GM19035 (cell line): ENCODE measurements at regions not wholly inside any gene's neighbourhood (a gene's known extent, or its start where the extent isn't known, plus 50 kb on each side); places are given as distances from the start of the nearest gene placed in this dataset.
"Not testable (repeated sequence)": the region's sequence is repeated elsewhere in the genome, so short reads cannot be mapped to it uniquely, and the experiment has no call there.

ENCODE experiments used
- ATAC-seq: cut with Tn5 transposase; IDR thresholded peaks from one replicate; pipeline ENCODE4 v1.9.1; 2021; ENCODE audit not compliant: unreplicated experiment

- no peak for ATAC-seq
These were observed 83.4 kb upstream of the KCNK12 start for GRCh38 chr2:47653902-47654789.

DNA sequence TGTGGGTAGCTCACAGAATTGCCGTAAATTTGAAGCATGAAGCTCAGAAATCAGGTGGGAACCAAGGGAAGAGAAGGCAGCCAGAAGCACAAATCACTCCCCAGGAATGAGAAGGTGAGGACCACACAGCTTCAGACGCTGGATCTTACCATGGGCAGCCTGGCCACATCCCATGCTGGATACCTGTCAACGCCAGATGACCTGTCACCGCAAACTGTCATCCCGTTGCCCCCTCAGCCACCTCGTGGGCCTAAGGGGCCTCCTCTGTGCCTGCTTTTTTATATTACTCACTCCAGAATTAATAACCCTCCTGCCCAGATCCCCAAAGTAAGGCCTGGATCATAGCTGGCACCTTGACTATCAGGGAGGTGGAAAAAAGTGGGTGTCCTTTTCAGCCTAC, 82.3 kb upstream of the KCNK12 start:
- no peak for ATAC-seq

GRCh38 chr2:47652061-47652690, 81.4 kb upstream of the KCNK12 start:
- no peak for ATAC-seq

GRCh38 chr2:47651296-47651695, 80.5 kb upstream of the KCNK12 start:
- no peak for ATAC-seq

DNA sequence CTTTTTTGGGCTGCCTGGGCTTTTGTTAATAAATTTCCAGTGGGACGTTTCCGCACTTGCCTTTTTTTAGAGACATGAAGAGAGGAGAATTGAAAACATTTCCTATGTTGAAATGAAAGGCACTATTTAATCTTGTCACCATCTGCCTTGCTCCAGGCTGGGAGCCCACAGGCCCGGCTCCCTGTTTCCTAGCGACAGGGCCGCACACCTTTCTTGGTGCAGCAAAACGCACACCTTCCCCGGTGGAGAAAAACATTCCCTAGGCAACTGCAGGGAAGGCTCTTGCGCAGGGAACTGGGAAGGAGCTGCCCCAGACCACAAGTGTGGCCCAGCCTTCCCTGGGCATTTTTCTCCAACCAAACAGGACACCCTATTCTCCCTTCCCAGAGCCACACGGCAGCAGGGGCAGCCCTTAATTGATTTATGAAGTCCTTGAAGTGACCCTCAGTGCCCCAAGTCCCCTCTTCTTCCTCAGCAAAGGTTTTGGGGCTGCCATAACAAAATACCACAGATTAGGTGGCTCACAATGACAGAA, 79.3 kb upstream of the KCNK12 start:
- ATAC-seq = no peak

GRCh38 chr2:47645246-47645645, 74.5 kb upstream of the KCNK12 start:
- no peak for ATAC-seq

DNA sequence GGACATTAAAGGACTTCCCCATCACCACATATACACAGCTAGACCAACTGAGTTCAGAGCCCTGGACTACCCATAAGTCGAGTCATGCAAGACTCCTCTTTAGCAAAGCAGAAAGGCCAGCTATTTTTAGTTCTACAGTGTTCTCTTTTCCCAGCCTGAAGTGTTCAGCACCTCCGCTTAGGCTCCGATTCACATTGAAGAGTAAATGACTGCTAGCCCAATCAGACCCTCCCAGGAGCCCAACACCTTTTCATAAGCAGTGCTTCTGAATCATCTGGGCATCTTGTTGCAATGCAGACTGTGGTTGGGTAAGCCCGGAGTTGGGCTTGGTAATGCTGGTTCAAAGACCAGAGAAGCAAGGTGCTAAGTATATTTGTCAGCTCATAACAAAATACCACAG, 73.6 kb upstream of the KCNK12 start:
- ATAC-seq = no peak

DNA sequence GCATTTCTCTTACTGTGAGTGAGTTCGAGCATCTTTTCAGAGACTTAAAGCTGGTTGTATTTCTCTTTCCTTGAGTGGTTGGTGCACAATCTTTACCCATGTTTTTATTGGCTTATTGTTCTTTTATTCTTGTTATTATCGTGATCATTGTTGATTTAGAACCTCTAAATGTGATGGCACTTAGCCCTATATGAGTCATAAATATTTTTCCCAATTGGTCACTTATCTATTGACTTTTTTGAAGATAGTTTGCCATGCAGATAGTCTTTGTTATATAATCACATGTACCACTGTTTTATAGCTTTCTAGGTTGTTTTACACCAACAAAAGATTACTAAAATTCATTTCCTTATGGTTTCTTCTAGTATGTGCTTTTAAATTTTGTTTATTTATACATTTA, 70.6 kb upstream of the KCNK12 start:
- ATAC-seq = no peak

- ATAC-seq = no peak
These were observed 69.6 kb upstream of the KCNK12 start for GRCh38 chr2:47640356-47640755.

GRCh38 chr2:47639467-47639866, 68.7 kb upstream of the KCNK12 start:
- no peak for ATAC-seq

DNA sequence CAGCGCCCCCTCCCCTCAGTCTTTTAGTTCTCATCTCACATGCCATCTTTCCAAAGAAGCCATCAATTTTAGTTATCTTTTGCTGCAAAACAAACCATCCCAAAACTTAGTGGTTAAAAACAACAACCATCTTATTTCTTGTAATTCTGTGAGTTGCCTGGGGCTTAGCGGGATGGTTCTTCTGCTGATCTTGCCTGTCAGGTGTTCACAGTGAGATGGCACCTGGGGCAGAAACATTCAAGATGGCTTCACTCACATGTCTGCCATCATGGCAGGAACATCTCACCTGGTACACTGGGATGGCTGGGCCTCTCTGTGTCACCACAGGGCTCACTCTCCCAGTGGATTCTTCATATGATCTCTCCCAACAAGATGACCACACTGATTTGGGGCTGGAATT, 67.6 kb upstream of the KCNK12 start:
- ATAC-seq = no peak

DNA sequence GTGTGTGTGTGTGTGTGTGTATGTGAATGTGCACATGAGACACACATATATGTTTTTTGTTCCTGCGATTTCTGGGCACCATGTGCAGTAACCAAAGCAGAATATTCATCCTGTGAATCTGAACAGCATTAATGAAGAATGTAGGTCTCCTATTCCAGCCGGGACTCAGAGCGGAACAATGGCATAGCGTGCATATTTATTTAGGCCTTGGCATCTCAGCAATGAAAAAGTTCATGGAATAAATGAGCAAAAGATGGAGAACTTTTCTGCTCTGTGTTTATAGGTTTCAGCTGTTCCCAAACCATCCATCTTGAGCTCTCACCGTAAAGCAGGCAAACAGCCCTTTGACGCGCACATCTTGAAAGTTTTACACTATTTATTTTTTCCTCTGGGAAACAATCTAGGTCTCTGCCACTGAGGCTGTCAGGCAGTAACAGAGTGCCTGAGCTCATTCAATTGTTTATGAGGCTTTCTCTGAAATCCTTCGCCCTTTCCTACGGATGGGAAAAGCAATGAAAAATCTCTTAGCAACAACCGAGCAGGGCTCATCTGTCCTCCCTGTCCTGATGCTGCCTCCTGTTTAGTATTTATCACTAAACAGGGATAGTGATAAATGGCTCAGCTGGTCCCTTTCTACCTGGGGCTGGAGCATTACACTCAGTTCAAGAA, 65.9 kb upstream of the KCNK12 start:
- ATAC-seq = no peak

DNA sequence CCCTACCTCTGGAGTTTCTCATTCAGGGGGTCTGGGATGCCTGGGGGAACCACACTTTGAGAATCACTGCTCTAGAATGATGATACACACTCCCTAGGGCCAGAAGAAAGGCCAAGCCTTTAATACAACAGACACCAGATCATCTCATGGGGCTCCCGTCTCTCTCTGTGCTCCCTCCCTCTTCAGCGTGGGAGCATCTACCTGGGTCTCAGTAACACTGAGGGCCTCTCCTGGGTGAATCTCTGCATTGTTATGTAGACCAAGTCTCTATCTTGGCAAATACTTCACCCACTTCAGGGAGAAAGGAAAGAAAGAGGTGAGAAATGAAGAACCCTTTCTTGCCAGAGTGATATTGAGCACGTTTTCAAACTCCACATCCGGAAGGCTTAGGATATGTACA, 65.4 kb upstream of the KCNK12 start:
- ATAC-seq = no peak

DNA sequence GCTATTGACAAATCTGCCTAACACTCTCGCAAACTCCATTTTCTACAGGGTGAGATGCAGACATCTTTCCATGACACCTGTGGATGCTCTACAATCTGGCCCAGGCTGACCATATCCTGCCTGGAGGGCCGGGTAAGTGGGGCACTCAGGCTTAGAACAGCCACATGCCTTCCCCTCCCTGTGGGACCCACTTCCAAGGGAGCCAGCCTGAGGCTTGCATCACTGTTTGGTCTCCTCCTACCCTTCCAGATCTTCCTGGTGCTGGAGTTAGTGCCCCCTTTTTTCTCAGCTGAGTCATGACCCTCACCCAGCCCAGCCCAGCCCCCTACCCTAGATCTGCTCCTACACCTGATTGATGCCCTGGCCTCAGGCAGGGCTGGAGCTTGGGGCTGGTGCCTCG, 62.0 kb upstream of the KCNK12 start:
- no peak for ATAC-seq

DNA sequence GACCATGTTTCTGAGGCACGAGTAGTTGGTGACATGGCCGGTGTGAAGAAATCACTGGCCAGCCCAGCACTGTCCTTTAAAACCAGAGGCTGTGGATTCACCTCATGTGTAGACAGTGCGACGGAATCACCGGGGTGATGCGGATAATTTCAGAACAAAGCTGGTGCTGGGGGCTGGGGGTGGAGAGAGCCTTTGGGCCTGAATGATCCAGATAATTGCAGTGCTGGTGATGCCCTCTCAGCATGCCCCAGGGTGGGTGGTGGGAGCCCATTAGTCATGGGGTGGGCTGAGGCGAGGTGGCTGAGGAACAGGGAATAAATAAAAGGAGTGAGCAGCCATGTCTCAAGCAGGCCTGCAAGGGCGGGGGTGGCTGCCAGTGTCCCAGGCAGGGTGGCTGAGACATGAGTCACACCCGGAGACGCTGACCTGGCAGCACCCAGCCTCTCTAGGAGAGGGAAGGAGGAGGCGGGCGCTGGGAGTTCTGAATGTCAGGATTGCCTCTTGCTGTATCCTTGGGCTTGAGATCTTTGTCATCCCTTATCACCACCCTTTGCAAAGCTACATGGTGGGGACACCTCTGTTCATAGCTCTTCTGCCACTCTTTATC, 61.1 kb upstream of the KCNK12 start:
- no peak for ATAC-seq

DNA sequence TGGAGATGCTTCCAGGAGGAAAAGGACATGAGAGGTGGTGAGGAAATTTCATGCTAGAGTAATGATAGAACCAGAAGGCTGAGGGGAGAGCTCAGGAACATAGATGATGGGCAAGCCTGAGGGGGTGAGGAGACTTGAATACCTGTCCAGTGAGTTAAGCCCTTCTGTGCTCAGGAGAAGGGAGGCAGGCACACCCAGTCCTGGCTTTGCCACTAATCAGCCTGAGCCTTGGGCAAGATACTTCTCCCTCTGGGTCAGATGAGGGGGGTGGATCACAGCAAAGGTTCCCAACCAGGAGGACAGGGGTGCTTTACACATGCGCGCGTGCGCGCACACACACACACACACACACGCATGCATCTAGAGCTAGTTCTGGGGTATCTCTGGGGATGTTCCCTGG, 60.5 kb upstream of the KCNK12 start:
- no peak for ATAC-seq

DNA sequence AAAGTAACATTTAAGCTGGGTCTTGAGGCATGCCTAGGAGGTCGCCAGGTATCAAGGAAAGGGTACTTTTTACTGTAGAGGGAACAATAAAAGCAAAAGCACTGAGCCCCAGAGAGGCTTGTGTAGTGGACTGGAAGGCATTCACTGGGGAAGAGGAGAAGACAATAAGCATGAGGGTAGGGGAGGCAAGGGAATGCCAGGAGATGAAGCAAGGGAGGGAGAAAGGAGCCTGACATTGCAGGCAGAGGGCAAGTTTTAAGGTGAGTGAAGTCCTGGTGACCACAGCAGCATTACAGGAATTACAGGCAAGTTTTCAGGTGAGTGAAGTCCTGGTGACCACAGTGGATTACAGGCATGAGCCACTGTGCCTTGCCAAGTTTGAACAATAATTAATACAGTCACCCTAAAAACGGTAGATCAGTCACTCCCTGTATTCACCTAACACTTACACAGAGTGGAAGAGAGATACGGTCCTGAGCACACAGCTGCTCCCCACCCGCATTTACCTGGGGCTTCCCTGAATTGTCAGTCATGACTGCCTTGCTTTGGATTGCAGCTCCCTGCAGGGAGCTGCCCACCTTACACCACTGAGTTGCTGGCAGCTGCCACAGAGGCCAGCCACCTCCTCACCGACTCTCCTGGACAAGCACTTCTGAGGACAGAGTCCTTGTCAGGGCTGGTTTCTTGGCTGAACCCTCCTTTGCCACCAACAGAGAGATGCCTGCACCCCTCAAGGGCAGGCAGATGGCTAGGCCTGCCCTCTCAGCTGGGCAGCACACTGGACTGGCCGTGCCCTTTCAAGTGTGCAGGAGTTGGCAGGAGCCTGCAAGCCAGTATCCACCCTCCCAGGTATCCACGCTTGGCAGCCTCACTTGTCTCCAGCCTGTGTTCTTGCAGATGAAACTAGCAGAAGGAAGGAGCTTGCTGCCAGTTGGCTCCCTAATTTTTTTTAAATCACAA, 59.0 kb upstream of the KCNK12 start:
- ATAC-seq = no peak

- no peak for ATAC-seq
These were observed 58.1 kb upstream of the KCNK12 start for GRCh38 chr2:47628904-47629303.

DNA sequence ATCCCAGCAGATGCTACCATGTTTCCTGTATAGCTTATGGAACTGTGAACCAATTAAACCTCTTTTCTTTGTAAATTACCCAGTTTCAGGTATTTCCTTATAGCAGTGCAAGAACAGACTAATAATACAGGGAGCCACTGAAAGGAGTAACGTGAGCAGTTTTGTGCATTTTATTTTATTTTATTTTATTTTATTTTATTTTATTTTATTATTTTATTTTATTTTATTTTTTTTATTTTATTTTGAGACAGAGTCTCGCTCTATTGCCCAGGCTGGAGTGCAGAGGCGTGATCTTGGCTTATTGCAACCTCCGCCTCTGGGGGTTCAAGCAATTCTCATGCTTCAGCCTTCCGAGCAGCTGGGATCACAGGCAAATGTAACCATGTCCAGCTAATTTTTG, 55.9 kb upstream of the KCNK12 start:
- no peak for ATAC-seq

- not testable (repeated sequence) for ATAC-seq
These were observed 52.4 kb upstream of the KCNK12 start for GRCh38 chr2:47623140-47623539.
